ENCODE measurements at regions not wholly inside any gene's neighbourhood (a gene's known extent, or its start where the extent isn't known, plus 50 kb on each side); places are given as distances from the start of the nearest gene placed in this dataset.

GRCh38 chr3:102529452-102529851, 94.6 kb downstream of the ZPLD1 start:
- peak; percentile 1 for DNase-seq

- DNase-seq = peak; percentile 7
Measured at GRCh38 chr3:102530415-102531181, 95.8 kb downstream of the ZPLD1 start.

- no peak for DNase-seq
Measured at GRCh38 chr3:102531686-102532085, 96.9 kb downstream of the ZPLD1 start.

GRCh38 chr3:102532901-102533300, 98.1 kb downstream of the ZPLD1 start:
- DNase-seq = peak; percentile 5

GRCh38 chr3:102533784-102534183, 99.0 kb downstream of the ZPLD1 start:
- DNase-seq = no peak

- DNase-seq = peak; percentile 15
Measured at GRCh38 chr3:102536456-102536855, 101.6 kb downstream of the ZPLD1 start.

- no peak for DNase-seq
Measured at GRCh38 chr3:102537123-102537522, 102.3 kb downstream of the ZPLD1 start.

GRCh38 chr3:102544741-102545140, 109.9 kb downstream of the ZPLD1 start:
- no peak for DNase-seq

- DNase-seq = no peak
Measured at GRCh38 chr3:102545276-102545675, 110.5 kb downstream of the ZPLD1 start.

- DNase-seq = no peak
Measured at GRCh38 chr3:102553876-102554275, 119.1 kb downstream of the ZPLD1 start.

GRCh38 chr3:102570511-102570910, 135.7 kb downstream of the ZPLD1 start:
- no peak for DNase-seq

- DNase-seq = no peak
Measured at GRCh38 chr3:102571006-102571405, 136.2 kb downstream of the ZPLD1 start.

- no peak for DNase-seq
Measured at GRCh38 chr3:102571720-102572384, 137.0 kb downstream of the ZPLD1 start.

- DNase-seq = no peak
Measured at GRCh38 chr3:102573483-102574028, 138.7 kb downstream of the ZPLD1 start.

- DNase-seq = no peak
Measured at GRCh38 chr3:102574355-102574754, 139.5 kb downstream of the ZPLD1 start.

GRCh38 chr3:102576651-102577050, 141.8 kb downstream of the ZPLD1 start:
- DNase-seq = no peak

- DNase-seq = no peak
Measured at GRCh38 chr3:102577082-102577789, 142.4 kb downstream of the ZPLD1 start.

GRCh38 chr3:102580760-102581159, 145.9 kb downstream of the ZPLD1 start:
- no peak for DNase-seq

- DNase-seq = no peak
Measured at GRCh38 chr3:102586485-102586884, 151.7 kb downstream of the ZPLD1 start.

GRCh38 chr3:102593812-102594602, 159.2 kb downstream of the ZPLD1 start:
- no peak for DNase-seq

- no peak for DNase-seq
Measured at GRCh38 chr3:102595057-102595456, 160.2 kb downstream of the ZPLD1 start.

- no peak for DNase-seq
Measured at GRCh38 chr3:102599819-102600576, 165.2 kb downstream of the ZPLD1 start.

Measured in EL (cell line).